ENCODE measurements at regions not wholly inside any gene's neighbourhood (a gene's known extent, or its start where the extent isn't known, plus 50 kb on each side); places are given as distances from the start of the nearest gene placed in this dataset.

- DNase-seq, result no peak
These were observed 935.0 kb downstream of the SQOR start for GRCh38 chr15:46569781-46570180.

GRCh38 chr15:46576646-46577395, 942.0 kb downstream of the SQOR start:
- no peak for DNase-seq

- no peak for DNase-seq
These were observed 942.9 kb downstream of the SQOR start for GRCh38 chr15:46577767-46578166.

- DNase-seq, result no peak
These were observed 945.7 kb downstream of the SQOR start for GRCh38 chr15:46580487-46580886.

- DNase-seq, result no peak
These were observed 946.1 kb downstream of the SQOR start for GRCh38 chr15:46580924-46581323.

- no peak for DNase-seq
These were observed 954.3 kb downstream of the SQOR start for GRCh38 chr15:46589088-46589487.

- no peak for DNase-seq
These were observed 956.6 kb downstream of the SQOR start for GRCh38 chr15:46591462-46591861.

GRCh38 chr15:46595016-46595415, 960.2 kb downstream of the SQOR start:
- DNase-seq, result no peak

GRCh38 chr15:46607077-46607476, 972.2 kb downstream of the SQOR start:
- DNase-seq, result no peak

GRCh38 chr15:46616033-46616432, 981.2 kb downstream of the SQOR start:
- DNase-seq, result no peak

GRCh38 chr15:46617507-46617906, 982.7 kb downstream of the SQOR start:
- DNase-seq, result no peak

- DNase-seq, result no peak
These were observed 984.2 kb downstream of the SQOR start for GRCh38 chr15:46618984-46619383.

- DNase-seq, result no peak
These were observed 985.7 kb downstream of the SQOR start for GRCh38 chr15:46620392-46621013.

- no peak for DNase-seq
These were observed 988.0 kb downstream of the SQOR start for GRCh38 chr15:46622851-46623250.

GRCh38 chr15:46636206-46636605, 1001.4 kb downstream of the SQOR start:
- DNase-seq, result no peak

GRCh38 chr15:46644501-46645481, 1010.0 kb downstream of the SQOR start:
- no peak for DNase-seq

GRCh38 chr15:46646490-46646889, 1011.7 kb downstream of the SQOR start:
- no peak for DNase-seq

GRCh38 chr15:46647046-46647445, 1012.2 kb downstream of the SQOR start:
- no peak for DNase-seq

- DNase-seq, result no peak
These were observed 1017.4 kb downstream of the SQOR start for GRCh38 chr15:46652266-46652665.

GRCh38 chr15:46654993-46655392, 1020.2 kb downstream of the SQOR start:
- DNase-seq, result no peak

- no peak for DNase-seq
These were observed 1025.4 kb downstream of the SQOR start for GRCh38 chr15:46660096-46660842.

GRCh38 chr15:46670258-46670657, 1035.4 kb downstream of the SQOR start:
- DNase-seq, result no peak

- no peak for DNase-seq
These were observed 1036.5 kb downstream of the SQOR start for GRCh38 chr15:46671336-46671735.

All from suppressor macrophage treated with lipopolysaccharide for 1 hour (primary cell).